H9 (cell line): ENCODE measurements at regions not wholly inside any gene's neighbourhood (a gene's known extent, or its start where the extent isn't known, plus 50 kb on each side); places are given as distances from the start of the nearest gene placed in this dataset.
A peak's percentile ranks its signal among the peaks of the same experiment; 100 is the strongest.

ENCODE experiments used
- DNase-seq: peaks from one replicate; pipeline ENCODE4 v3.0.0-alpha.2; 2017
- H2AFZ ChIP-seq: one replicate; pipeline ENCODE4 v1.6.1; 2013; ENCODE audit warnings: mild to moderate bottlenecking, low read length, control low read depth, moderate library complexity
- H2AK5ac ChIP-seq: 2 replicates; pipeline ENCODE4 v1.6.1; 2013; ENCODE audit warnings: low read length, control low read depth, mixed read lengths; ENCODE audit not compliant: insufficient read length
- H2BK120ac ChIP-seq: one replicate; pipeline ENCODE4 v1.6.1; 2013; ENCODE audit warnings: low read depth, mild to moderate bottlenecking, low read length, control low read depth, inconsistent platforms; ENCODE audit not compliant: poor library complexity, severe bottlenecking
- H2BK12ac ChIP-seq: 2 replicates; pipeline ENCODE4 v1.6.1; 2013; ENCODE audit warnings: low read length, control low read depth, mixed read lengths, low read depth; ENCODE audit not compliant: insufficient read length
- H2BK15ac ChIP-seq: 2 replicates; pipeline ENCODE4 v1.6.1; 2013; ENCODE audit warnings: low read depth, low read length, control low read depth
- H2BK20ac ChIP-seq: one replicate; pipeline ENCODE4 v1.6.1; 2013; ENCODE audit warnings: low read depth, mild to moderate bottlenecking, low read length, control low read depth, inconsistent platforms; ENCODE audit not compliant: poor library complexity, severe bottlenecking
- H2BK5ac ChIP-seq: 2 replicates; pipeline ENCODE4 v1.6.1; 2013; ENCODE audit warnings: low read length, control low read depth, mixed read lengths; ENCODE audit not compliant: insufficient read length
- H3K14ac ChIP-seq: 2 replicates; pipeline ENCODE4 v1.6.1; 2013; ENCODE audit warnings: low read length, control low read depth; ENCODE audit not compliant: insufficient read depth
- H3K18ac ChIP-seq: 2 replicates; pipeline ENCODE4 v1.6.1; 2013; ENCODE audit warnings: low read depth, mild to moderate bottlenecking, mixed read lengths, low read length, control low read depth; ENCODE audit not compliant: insufficient read length
- H3K23ac ChIP-seq: 2 replicates; pipeline ENCODE4 v1.6.1; 2013; ENCODE audit warnings: low read length, control low read depth, mixed read lengths, low read depth; ENCODE audit not compliant: insufficient read length
- H3K23me2 ChIP-seq: 2 replicates; pipeline ENCODE4 v1.6.1; 2013; ENCODE audit warnings: low read depth, mild to moderate bottlenecking, mixed read lengths, low read length, control low read depth; ENCODE audit not compliant: insufficient read length, poor library complexity, severe bottlenecking
- H3K27ac ChIP-seq: 2 replicates; pipeline ENCODE4 v1.5.1; 2013; ENCODE audit warnings: low read length, control low read depth, mixed read lengths, low read depth; ENCODE audit not compliant: insufficient read length
- H3K27me3 ChIP-seq: 2 replicates; pipeline ENCODE4 v1.6.1; 2013; ENCODE audit warnings: low read length, control low read depth, inconsistent platforms; ENCODE audit not compliant: insufficient read depth
- H3K4ac ChIP-seq: 2 replicates; pipeline ENCODE4 v1.6.1; 2013; ENCODE audit warnings: low read depth, mild to moderate bottlenecking, control low read depth, inconsistent platforms, low read length, moderate library complexity
- H3K4me1 ChIP-seq: 2 replicates; pipeline ENCODE4 v1.6.1; 2013; ENCODE audit warnings: low read length, control low read depth, inconsistent platforms; ENCODE audit not compliant: insufficient read depth
- H3K4me2 ChIP-seq: 2 replicates; pipeline ENCODE4 v1.6.1; 2013; ENCODE audit warnings: low read length, control low read depth, mixed read lengths; ENCODE audit not compliant: insufficient read length, insufficient read depth
- H3K56ac ChIP-seq: 2 replicates; pipeline ENCODE4 v1.6.1; 2013; ENCODE audit warnings: low read depth, mild to moderate bottlenecking, mixed read lengths, low read length, control low read depth; ENCODE audit not compliant: insufficient read length
- H3K79me1 ChIP-seq: 2 replicates; pipeline ENCODE4 v1.6.1; 2013; ENCODE audit warnings: low read depth, mild to moderate bottlenecking, moderate library complexity, low read length, control low read depth, inconsistent platforms; ENCODE audit not compliant: insufficient read depth, poor library complexity, severe bottlenecking
- H3K79me2 ChIP-seq: 2 replicates; pipeline ENCODE4 v1.6.1; 2013; ENCODE audit warnings: low read length, control low read depth, inconsistent platforms; ENCODE audit not compliant: insufficient read depth
- H3K9ac ChIP-seq: 2 replicates; pipeline ENCODE4 v1.6.1; 2013; ENCODE audit warnings: low read length, control low read depth, mixed read lengths; ENCODE audit not compliant: insufficient read length; ENCODE audit errors: extremely low read depth
- H3K9me3 ChIP-seq: one replicate; pipeline ENCODE4 v1.6.1; 2013; ENCODE audit warnings: low read depth, low read length, inconsistent platforms; ENCODE audit not compliant: control insufficient read depth
- H3T11ph ChIP-seq: one replicate; pipeline ENCODE4 v1.6.1; 2013; ENCODE audit warnings: mild to moderate bottlenecking, low read length, control low read depth, inconsistent platforms
- H4K20me1 ChIP-seq: one replicate; pipeline ENCODE4 v1.6.1; 2013; ENCODE audit not compliant: control insufficient read depth, insufficient read length, insufficient read depth
- H4K5ac ChIP-seq: 2 replicates; pipeline ENCODE4 v1.6.1; 2013; ENCODE audit warnings: low read depth, mild to moderate bottlenecking, mixed read lengths, low read length, control low read depth; ENCODE audit not compliant: insufficient read length
- H4K8ac ChIP-seq: replicated peaks from 2 replicates; pipeline ENCODE4 v1.6.1; 2013; ENCODE audit warnings: low read length, control low read depth, mixed read lengths, low read depth; ENCODE audit not compliant: insufficient read length
- H4K91ac ChIP-seq: 2 replicates; pipeline ENCODE4 v1.6.1; 2013; ENCODE audit warnings: low read depth, mild to moderate bottlenecking, moderate library complexity, mixed read lengths, low read length, control low read depth; ENCODE audit not compliant: insufficient read length
- H3K27ac Mint-ChIP-seq, 3 experiments: 2 replicates in 2 of 3; 3 replicates in 1 of 3; pipeline ENCODE4 v1.8.0; 2020 to 2021; ENCODE audit warnings: mixed read lengths in 3 of 3, mild to moderate bottlenecking in 1 of 3, moderate library complexity in 1 of 3
- H3K27me3 Mint-ChIP-seq: 2 replicates; pipeline ENCODE4 v1.8.0; 2021; ENCODE audit warnings: low read depth, mild to moderate bottlenecking, moderate library complexity, mixed read lengths
- H3K36me3 Mint-ChIP-seq, 3 experiments: 2 replicates in 2 of 3; 3 replicates in 1 of 3; pipeline ENCODE4 v1.8.0; 2020 to 2021; ENCODE audit warnings: low read depth in 3 of 3, mixed read lengths in 3 of 3; ENCODE audit not compliant: insufficient read depth in 1 of 3
- H3K4me1 Mint-ChIP-seq, 2 experiments: 2 replicates each; pipeline ENCODE4 v1.8.0; 2020; ENCODE audit warnings: mixed read lengths in 2 of 2
- H3K4me3 Mint-ChIP-seq, 2 experiments: 2 replicates in 1 of 2; 3 replicates in 1 of 2; pipeline ENCODE4 v1.8.0; 2020 to 2021; ENCODE audit warnings: mild to moderate bottlenecking in 2 of 2, mixed read lengths in 2 of 2, moderate library complexity in 1 of 2
- H3K9me3 Mint-ChIP-seq, 2 experiments: 2 replicates in 1 of 2; 3 replicates in 1 of 2; pipeline ENCODE4 v1.8.0; 2020; ENCODE audit warnings: mild to moderate bottlenecking in 2 of 2, mixed read lengths in 2 of 2, moderate library complexity in 1 of 2
- WGBS: extraction: QIAGEN DNeasy Blood & Tissue Kit; methylation state at CpG from one replicate; pipeline ENCODE4 v1.1.7; 2013; ENCODE audit warnings: missing lambda C conversion rate, low lambda C conversion rate, mixed read lengths; ENCODE audit not compliant: insufficient read length; ENCODE audit errors: extremely low coverage; 5-methylcytosine and 5-hydroxymethylcytosine counted together
- TF ChIP-seq, protein P1 (sequence below): fragments of 200-600 bp; sonication (generic); conservative IDR thresholded peaks from 3 replicates; pipeline ENCODE4 v1.8.0; 2021; ENCODE audit warnings: antibody characterized with exemption, mild to moderate bottlenecking

DNA sequence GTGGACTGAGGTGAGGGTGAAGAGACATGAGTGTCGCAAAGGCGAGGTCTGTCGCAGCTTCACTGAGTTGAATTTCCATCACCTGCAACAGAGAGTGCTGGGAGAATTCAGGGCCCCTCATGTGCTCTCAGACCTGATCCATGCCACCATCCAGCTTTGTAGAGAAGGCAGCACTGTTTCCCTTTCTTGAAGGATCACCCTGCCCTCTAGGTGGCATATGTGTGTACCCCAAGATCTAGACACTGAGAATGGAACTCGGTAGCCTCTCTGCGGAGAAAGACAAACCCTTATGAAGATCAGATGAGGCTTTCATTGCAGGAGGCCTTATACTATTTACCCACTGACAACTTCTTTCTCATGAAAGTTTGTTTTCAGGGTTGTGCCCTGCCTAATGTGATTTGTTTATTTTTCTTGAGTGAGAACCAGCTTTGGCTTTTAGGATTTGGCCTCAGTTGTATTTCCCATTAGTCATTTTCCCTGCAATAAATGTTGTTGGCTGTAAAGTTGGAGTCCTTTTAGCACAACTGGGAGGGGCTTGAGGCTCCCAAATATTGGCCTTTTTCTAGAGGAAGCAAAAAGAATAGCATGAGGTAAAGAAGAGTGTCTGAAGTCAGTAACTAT lies 811.3 kb downstream of the DHX35 start:
- no peak overlapping the region for H3K9ac ChIP-seq
- no peak overlapping the region for H2BK15ac ChIP-seq
- H3K79me2 ChIP-seq: no peaks in the 10 kb centered on the region
- H2BK5ac ChIP-seq: no peak overlapping the region
- H3K56ac ChIP-seq: no peak overlapping the region
- no peak overlapping the region for H3K27ac ChIP-seq
- Mint-ChIP-seq H3K4me1 (no peaks in the 10 kb centered on the region), H3K9me3 (peaks cover 0 to 2% of the 10 kb centered on the region in 2 experiments; a peak in 4 of 5 replicates), H3K27me3 (no peaks in the 10 kb centered on the region), H3K4me3 (no peak overlapping the region), H3K36me3 (peaks cover 0 to 1% (median 0%) of the 10 kb centered on the region in 3 experiments; a peak in 1 of 7 replicates), H3K27ac (no peak overlapping the region)
- H4K5ac ChIP-seq: no peak overlapping the region
- H2AFZ ChIP-seq: no peak overlapping the region
- H3K9me3 ChIP-seq: no peaks in the 10 kb centered on the region
- H3K27me3 ChIP-seq: no peaks in the 10 kb centered on the region
- no peak overlapping the region for H3K4me2 ChIP-seq
- no peaks in the 10 kb centered on the region for H4K20me1 ChIP-seq
- H4K91ac ChIP-seq: no peak overlapping the region
- no CpG with 5 or more reads among the region's 5 CpGs for WGBS
- DNase-seq: no peak
- H2BK120ac ChIP-seq: no peak overlapping the region
- no peak overlapping the region for H2BK12ac ChIP-seq
- H2BK20ac ChIP-seq: no peak overlapping the region
- no peak overlapping the region for H2AK5ac ChIP-seq
- TF ChIP-seq, protein P1, sequence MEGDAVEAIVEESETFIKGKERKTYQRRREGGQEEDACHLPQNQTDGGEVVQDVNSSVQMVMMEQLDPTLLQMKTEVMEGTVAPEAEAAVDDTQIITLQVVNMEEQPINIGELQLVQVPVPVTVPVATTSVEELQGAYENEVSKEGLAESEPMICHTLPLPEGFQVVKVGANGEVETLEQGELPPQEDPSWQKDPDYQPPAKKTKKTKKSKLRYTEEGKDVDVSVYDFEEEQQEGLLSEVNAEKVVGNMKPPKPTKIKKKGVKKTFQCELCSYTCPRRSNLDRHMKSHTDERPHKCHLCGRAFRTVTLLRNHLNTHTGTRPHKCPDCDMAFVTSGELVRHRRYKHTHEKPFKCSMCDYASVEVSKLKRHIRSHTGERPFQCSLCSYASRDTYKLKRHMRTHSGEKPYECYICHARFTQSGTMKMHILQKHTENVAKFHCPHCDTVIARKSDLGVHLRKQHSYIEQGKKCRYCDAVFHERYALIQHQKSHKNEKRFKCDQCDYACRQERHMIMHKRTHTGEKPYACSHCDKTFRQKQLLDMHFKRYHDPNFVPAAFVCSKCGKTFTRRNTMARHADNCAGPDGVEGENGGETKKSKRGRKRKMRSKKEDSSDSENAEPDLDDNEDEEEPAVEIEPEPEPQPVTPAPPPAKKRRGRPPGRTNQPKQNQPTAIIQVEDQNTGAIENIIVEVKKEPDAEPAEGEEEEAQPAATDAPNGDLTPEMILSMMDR: 0 out of 3 replicates have a peak, but pooled peaks have one; percentile 17
- no peak overlapping the region for H3K18ac ChIP-seq
- no peak overlapping the region for H4K8ac ChIP-seq
- H3K79me1 ChIP-seq: no peaks in the 10 kb centered on the region
- H3T11ph ChIP-seq: no peak overlapping the region
- H3K23me2 ChIP-seq: no peaks in the 10 kb centered on the region
- no peak overlapping the region for H3K4ac ChIP-seq
- H3K4me1 ChIP-seq: no peaks in the 10 kb centered on the region
- no peak overlapping the region for H3K23ac ChIP-seq
- H3K14ac ChIP-seq: no peak overlapping the region
